HCT116 (cell line): ENCODE measurements at regions not wholly inside any gene's neighbourhood (a gene's known extent, or its start where the extent isn't known, plus 50 kb on each side); places are given as distances from the start of the nearest gene placed in this dataset.

Experiments used
- ATAC-seq: fragments of 200-7000 bp; cut with Tn5 transposase; 2 replicates; pipeline ENCODE4 v1.9.1; 2020; ENCODE audit warnings: mild to moderate bottlenecking, moderate library complexity
- BruUV-seq: library from RNA; stranded (reverse); fragments of 400-500 nt; replicated peaks from 2 replicates; lab custom pipeline; 2021; lab: Mats Ljungman, UMichigan
- CTCF ChIA-PET: fragments of 300-600 bp; sonication (Branson Sonifier 250); formaldehyde crosslinking; loops from one replicate; lab custom pipeline; 2021; ENCODE audit warnings: antibody characterized with exemption; lab: Charles Lee
- POLR2A ChIA-PET: fragments of 300-600, 350-600 bp; sonication (Branson Sonifier 250); formaldehyde crosslinking; loops from one replicate; lab custom pipeline; 2021; ENCODE audit warnings: antibody characterized with exemption; lab: Charles Lee
- RAD21 ChIA-PET, 2 experiments: fragments of 300-600 bp; sonication (Branson Sonifier 250); formaldehyde crosslinking; loops; one replicate each; lab custom pipeline; 2023; ENCODE audit warnings: low total read pairs in 2 of 2; ENCODE audit not compliant: uncharacterized antibody in 2 of 2, unreplicated experiment in 2 of 2, low non-redundant PET in 1 of 2; lab: Charles Lee
- DNase-seq: peaks from one replicate; pipeline ENCODE4 v3.0.0-alpha.2; 2010; ENCODE audit warnings: low read depth, low spot score
- H2AFZ ChIP-seq: fragments of 200-600 bp; shearing (Covaris generic), sonication (generic); 2 replicates; pipeline ENCODE4 v1.6.1; 2017; ENCODE audit warnings: low read depth, mixed run types, mixed read lengths, antibody characterized with exemption, low read length; ENCODE audit not compliant: poor library complexity, severe bottlenecking
- H3K27ac ChIP-seq: 2 replicates; pipeline ENCODE4 v1.5.1; 2012; ENCODE audit warnings: low read depth, low read length
- H3K27me3 ChIP-seq: fragments of 200-600 bp; sonication (generic); 2 replicates; pipeline ENCODE4 v1.6.1; 2016; ENCODE audit warnings: mixed run types, low read length, mixed read lengths; ENCODE audit not compliant: insufficient read depth
- H3K36me3 ChIP-seq, 2 experiments: fragments of 200-500 bp in 1 of 2; fragments of 200-600 bp in 1 of 2; sonication (Bioruptor generic) in 1 of 2; sonication (generic) in 1 of 2; 2 replicates each; pipeline versions ENCODE4 v1.5.1 to v1.6.1; 2014 to 2016; ENCODE audit warnings: low read length in 2 of 2, inconsistent platforms in 1 of 2, mixed read lengths in 1 of 2, mixed run types in 1 of 2; ENCODE audit not compliant: insufficient read depth in 2 of 2, control insufficient read depth in 1 of 2
- H3K4me1 ChIP-seq, 2 experiments: fragments of 200-600 bp in 1 of 2; sonication (generic) in 1 of 2; 2 replicates each; pipeline versions ENCODE4 v1.5.1 to v1.6.1; 2012 to 2017; ENCODE audit warnings: low read length in 2 of 2, inconsistent platforms in 1 of 2, mild to moderate bottlenecking in 1 of 2, mixed read lengths in 1 of 2, mixed run types in 1 of 2, moderate library complexity in 1 of 2; ENCODE audit not compliant: insufficient read depth in 2 of 2, control insufficient read depth in 1 of 2
- H3K4me2 ChIP-seq: fragments of 200-600 bp; sonication (generic); 2 replicates; pipeline ENCODE4 v1.6.1; 2017; ENCODE audit warnings: mixed run types, low read length, mixed read lengths
- H3K4me3 ChIP-seq, 2 experiments: fragments of 200-600 bp in 1 of 2; sonication (generic) in 1 of 2; replicated peaks in 1 of 2; 2 replicates each; pipeline ENCODE4 v1.5.1; 2011 to 2016; ENCODE audit warnings: low read length in 2 of 2, control low read depth in 1 of 2, low read depth in 1 of 2, mild to moderate bottlenecking in 1 of 2, mixed read lengths in 1 of 2, mixed run types in 1 of 2
- H3K79me2 ChIP-seq: fragments of 200-600 bp; sonication (generic); 2 replicates; pipeline ENCODE4 v1.6.1; 2017; ENCODE audit warnings: mild to moderate bottlenecking, mixed run types, low read length, moderate library complexity, mixed read lengths; ENCODE audit not compliant: insufficient read depth
- H3K9ac ChIP-seq: fragments of 200-600 bp; sonication (generic); 2 replicates; pipeline ENCODE4 v1.6.1; 2016; ENCODE audit warnings: low read length, mixed read lengths
- H3K9me2 ChIP-seq: fragments of 200-600 bp; sonication (generic), shearing (Covaris generic); 2 replicates; pipeline ENCODE4 v1.6.1; 2017; ENCODE audit warnings: mixed run types, mild to moderate bottlenecking, moderate library complexity; ENCODE audit not compliant: insufficient read depth
- H3K9me3 ChIP-seq, 2 experiments: fragments of 200-500 bp in 1 of 2; fragments of 200-600 bp in 1 of 2; sonication (Bioruptor generic) in 1 of 2; sonication (generic) in 1 of 2; 2 replicates each; pipeline ENCODE4 v1.6.1; 2014 to 2017; ENCODE audit warnings: low read length in 2 of 2, mixed read lengths in 2 of 2, inconsistent platforms in 1 of 2, low read depth in 1 of 2, mild to moderate bottlenecking in 1 of 2, mixed run types in 1 of 2, moderate library complexity in 1 of 2; ENCODE audit not compliant: control insufficient read depth in 1 of 2, insufficient read depth in 1 of 2
- H4K20me1 ChIP-seq: fragments of 200-600 bp; sonication (generic), shearing (Covaris generic); 2 replicates; pipeline ENCODE4 v1.6.1; 2017; ENCODE audit warnings: mixed run types, mild to moderate bottlenecking, moderate library complexity; ENCODE audit not compliant: insufficient read depth
- CBX3 ChIP-seq: IDR thresholded peaks from 2 replicates; pipeline ENCODE4 v1.6.1; 2012; ENCODE audit warnings: low read depth
- EZH2 ChIP-seq: fragments of 200-600 bp; sonication (generic); IDR thresholded peaks from 2 replicates; pipeline ENCODE4 v1.6.1; 2017; ENCODE audit warnings: antibody characterized with exemption, mixed run types
- EZH2phosphoT487 ChIP-seq: fragments of 200-600 bp; IDR thresholded peaks from 2 replicates; pipeline ENCODE4 v1.6.1; 2018; ENCODE audit warnings: antibody characterized with exemption, borderline replicate concordance
- MAX ChIP-seq: IDR thresholded peaks from 2 replicates; pipeline ENCODE4 v1.6.1; 2012
- POLR2AphosphoS5 ChIP-seq: IDR thresholded peaks from 2 replicates; pipeline ENCODE4 v1.6.1; 2011; ENCODE audit warnings: mild to moderate bottlenecking, low read depth, low read length, moderate library complexity
- REST ChIP-seq: IDR thresholded peaks from 2 replicates; pipeline ENCODE4 v1.6.1; 2012; ENCODE audit warnings: low read depth
- SIN3A ChIP-seq: IDR thresholded peaks from 2 replicates; pipeline ENCODE4 v1.6.1; 2012; ENCODE audit warnings: low read depth
- TCF7L2 ChIP-seq: IDR thresholded peaks from 2 replicates; pipeline ENCODE4 v1.7.0; 2011; ENCODE audit warnings: borderline replicate concordance, inconsistent platforms; ENCODE audit not compliant: insufficient read depth, insufficient read length; ENCODE audit errors: extremely low read depth
- ZFX ChIP-seq: fragments of 450-650 bp; IDR thresholded peaks from 2 replicates; pipeline ENCODE4 v1.6.1; 2017
- ZNF274 ChIP-seq: fragments of 200-500 bp; sonication (Bioruptor generic); IDR thresholded peaks from 2 replicates; pipeline ENCODE4 v1.6.1; 2014; ENCODE audit warnings: mild to moderate bottlenecking, low read depth, low read length, inconsistent platforms
- intact Hi-C: fragments of 100-400 bp; cut with micrococcal nuclease; formaldehyde crosslinking; loops from 2 replicates; pipeline ENCODE4 v1.10.0; 2022
- TF ChIP-seq, protein P1 (sequence below): IDR thresholded peaks from 2 replicates; pipeline ENCODE4 v1.6.1; 2012

DNA sequence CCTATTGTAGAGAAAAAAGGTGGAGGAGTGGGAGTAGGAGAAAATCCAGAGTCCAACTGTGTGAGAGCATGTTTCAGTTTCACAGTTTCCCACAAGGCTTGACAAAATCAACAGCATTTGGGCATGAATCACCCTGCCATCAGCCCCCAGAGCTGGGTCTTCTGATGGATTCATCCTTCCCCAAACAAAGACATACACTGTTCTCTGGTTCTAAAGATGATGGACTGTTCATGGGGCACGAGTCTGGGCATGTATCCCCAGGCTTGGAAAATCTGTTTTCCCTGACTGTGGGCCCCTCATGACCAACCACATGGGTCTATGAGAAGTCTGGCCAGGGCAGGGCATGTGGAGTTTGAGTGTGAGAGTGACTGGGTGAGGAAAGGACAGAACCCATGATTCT, 210.4 kb upstream of the IRX5 start:
- no TSS peak for BruUV-seq
- H3K9me3 ChIP-seq: no peaks in the 10 kb centered on the region
- no peaks in the 10 kb centered on the region for H3K9me2 ChIP-seq
- peaks cover 9% of the 10 kb centered on the region; the same call in 1 of the 2 replicates for H3K27me3 ChIP-seq
- no peak overlapping the region for H2AFZ ChIP-seq
- H4K20me1 ChIP-seq: no peaks in the 10 kb centered on the region
- H3K27ac ChIP-seq: no peak overlapping the region
- ATAC-seq (no peak), DNase-seq (no peak)
- no peaks in the 10 kb centered on the region for H3K36me3 ChIP-seq
- intact Hi-C loops: no loop called here
- TF ChIP-seq REST: no peak
- TF ChIP-seq TCF7L2: no peak
- no peak for TF ChIP-seq EZH2
- TF ChIP-seq ZNF274: no peak
- TF ChIP-seq EZH2phosphoT487: no peak
- TF ChIP-seq SIN3A: no peak
- no peak for TF ChIP-seq CBX3
- no peak for TF ChIP-seq POLR2AphosphoS5
- TF ChIP-seq ZFX: no peak
- TF ChIP-seq, protein P1, sequence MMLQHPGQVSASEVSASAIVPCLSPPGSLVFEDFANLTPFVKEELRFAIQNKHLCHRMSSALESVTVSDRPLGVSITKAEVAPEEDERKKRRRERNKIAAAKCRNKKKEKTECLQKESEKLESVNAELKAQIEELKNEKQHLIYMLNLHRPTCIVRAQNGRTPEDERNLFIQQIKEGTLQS: no peak
- TF ChIP-seq MAX: no peak
- H3K4me1 ChIP-seq: no peaks in the 10 kb centered on the region
- no peak overlapping the region for H3K4me2 ChIP-seq
- ChIA-PET POLR2A (no interaction called here), CTCF (no interaction called here), RAD21 (no interaction called here)
- no peak overlapping the region for H3K9ac ChIP-seq
- no peak overlapping the region for H3K4me3 ChIP-seq
- H3K79me2 ChIP-seq: no peaks in the 10 kb centered on the region
